Right lobe of liver (tissue), 4 donors: ENCODE measurements at regions not wholly inside any gene's neighbourhood (a gene's known extent, or its start where the extent isn't known, plus 50 kb on each side); places are given as distances from the start of the nearest gene placed in this dataset.

Experiments used
- CTCF ChIP-seq, 4 donors: fragments of 200-600 bp in 3 of 4; fragments of 450-650 bp in 1 of 4; IDR thresholded peaks; one replicate each; pipeline versions ENCODE4 v1.5.1 to v1.8.0; 2016 to 2022; ENCODE audit warnings: antibody characterized with exemption in 4 of 4, mild to moderate bottlenecking in 2 of 4
- POLR2A ChIP-seq: fragments of 450-650 bp; IDR thresholded peaks from one replicate; pipeline ENCODE4 v1.6.1; 2017; ENCODE audit warnings: antibody characterized with exemption, mild to moderate bottlenecking
- donor health status: DM: no; HTN: no; CAD: no.
- donor health status: DM: no; HTN: no; CAD: no.
- donor health status: DM: no; HTN: yes; CAD: no.

GRCh38 chr6:9398767-9399373 lies 963.5 kb upstream of the SLC35B3 start:
- TF ChIP-seq POLR2A (no peak), CTCF (IDR thresholded peaks at IDR 0.05) (no peak)
